Loucy (cell line): ENCODE measurements at regions not wholly inside any gene's neighbourhood (a gene's known extent, or its start where the extent isn't known, plus 50 kb on each side); places are given as distances from the start of the nearest gene placed in this dataset.
"Not testable (repeated sequence)": the region's sequence is repeated elsewhere in the genome, so short reads cannot be mapped to it uniquely, and the experiment has no call there.

Source experiments
- H2AFZ ChIP-seq: fragments of 200-600 bp; sonication (generic); 2 replicates; pipeline ENCODE4 v1.6.0; 2016; ENCODE audit warnings: antibody characterized with exemption, mild to moderate bottlenecking, low read length, moderate library complexity
- H3F3A ChIP-seq: fragments of 200-600 bp; 2 replicates; pipeline ENCODE4 v1.6.0; 2016; ENCODE audit warnings: antibody characterized with exemption, low read depth, mild to moderate bottlenecking
- H3K27me3 ChIP-seq: fragments of 200-600 bp; sonication (generic); 2 replicates; pipeline ENCODE4 v1.6.1; 2014; ENCODE audit warnings: low read length, mild to moderate bottlenecking; ENCODE audit not compliant: insufficient read depth, poor library complexity, severe bottlenecking
- H3K36me3 ChIP-seq: fragments of 200-600 bp; sonication (generic); 2 replicates; pipeline ENCODE4 v1.6.1; 2016; ENCODE audit warnings: low read length; ENCODE audit not compliant: insufficient read depth
- H3K4me1 ChIP-seq: fragments of 200-600 bp; sonication (generic); 2 replicates; pipeline ENCODE4 v1.5.1; 2014; ENCODE audit warnings: low read length, mild to moderate bottlenecking; ENCODE audit not compliant: insufficient read depth, poor library complexity, severe bottlenecking
- H3K4me2 ChIP-seq: fragments of 200-600 bp; sonication (generic); 2 replicates; pipeline ENCODE4 v1.6.0; 2014; ENCODE audit warnings: antibody characterized with exemption, low read length, low read depth, mild to moderate bottlenecking; ENCODE audit not compliant: poor library complexity, severe bottlenecking
- H3K4me3 ChIP-seq: fragments of 200-600 bp; sonication (generic); 2 replicates; pipeline ENCODE4 v1.5.1; 2014; ENCODE audit warnings: low read length, mild to moderate bottlenecking, mixed read lengths; ENCODE audit not compliant: poor library complexity, severe bottlenecking
- H3K79me2 ChIP-seq: fragments of 200-600 bp; sonication (generic); 2 replicates; pipeline ENCODE4 v1.6.1; 2014; ENCODE audit warnings: low read length; ENCODE audit not compliant: insufficient read depth
- H3K9ac ChIP-seq: fragments of 200-600 bp; sonication (generic); 2 replicates; pipeline ENCODE4 v1.6.0; 2014; ENCODE audit warnings: mild to moderate bottlenecking, low read depth, low read length, moderate library complexity; ENCODE audit not compliant: poor library complexity, severe bottlenecking
- H3K9me2 ChIP-seq: fragments of 200-600 bp; sonication (generic); replicated peaks from 2 replicates; pipeline ENCODE4 v1.6.1; 2016; ENCODE audit warnings: low read depth, low read length, mixed read lengths
- H3K9me3 ChIP-seq: fragments of 200-600 bp; sonication (generic); 2 replicates; pipeline ENCODE4 v1.6.1; 2014; ENCODE audit warnings: mild to moderate bottlenecking, antibody characterized with exemption, low read length, low read depth; ENCODE audit not compliant: insufficient read depth
- H4K20me1 ChIP-seq: fragments of 200-600 bp; sonication (generic); 2 replicates; pipeline ENCODE4 v1.6.0; 2014; ENCODE audit warnings: antibody characterized with exemption, low read length, mild to moderate bottlenecking; ENCODE audit not compliant: insufficient read depth, poor library complexity, severe bottlenecking
- EZH2phosphoT487 ChIP-seq: fragments of 200-600 bp; IDR thresholded peaks from 2 replicates; pipeline ENCODE4 v1.6.1; 2018; ENCODE audit warnings: antibody characterized with exemption, mild to moderate bottlenecking, moderate library complexity, borderline replicate concordance
- TF ChIP-seq, protein P1 (sequence below): fragments of 200-600 bp; sonication (generic); conservative IDR thresholded peaks from 2 replicates; pipeline ENCODE4 v1.5.1; 2014; ENCODE audit warnings: mild to moderate bottlenecking, antibody characterized with exemption, low read length

DNA sequence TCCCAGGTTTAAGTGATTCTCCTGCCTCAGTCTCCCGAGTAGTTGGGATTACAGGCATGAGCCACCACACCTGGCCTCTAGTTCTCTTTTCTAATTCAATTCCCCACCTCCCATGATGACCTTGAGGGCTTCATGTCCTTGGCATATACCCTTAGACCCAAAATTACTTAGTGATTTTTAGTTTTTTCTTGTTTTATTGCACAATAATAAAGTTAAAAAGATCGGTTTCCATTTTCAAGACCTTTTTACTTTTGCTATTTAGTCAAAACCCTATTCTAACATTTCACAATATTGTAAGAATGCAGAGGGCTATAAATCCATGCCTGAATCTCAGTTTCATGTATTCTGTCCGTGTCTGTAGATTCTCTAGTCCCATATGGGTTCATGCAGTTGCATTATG, 354.6 kb upstream of the FANCL start:
- peaks cover 8% of the 10 kb centered on the region for H3K4me1 ChIP-seq
- no peaks in the 10 kb centered on the region for H3K36me3 ChIP-seq
- no peak overlapping the region for H3K4me3 ChIP-seq
- no peaks in the 10 kb centered on the region for H3K27me3 ChIP-seq
- no peak overlapping the region for H2AFZ ChIP-seq
- H4K20me1 ChIP-seq, result no peaks in the 10 kb centered on the region
- H3K9me2 ChIP-seq, result no peaks in the 10 kb centered on the region
- no peaks in the 10 kb centered on the region for H3K79me2 ChIP-seq
- no peak overlapping the region for H3K4me2 ChIP-seq
- no peak overlapping the region for H3K9ac ChIP-seq
- TF ChIP-seq, protein P1, sequence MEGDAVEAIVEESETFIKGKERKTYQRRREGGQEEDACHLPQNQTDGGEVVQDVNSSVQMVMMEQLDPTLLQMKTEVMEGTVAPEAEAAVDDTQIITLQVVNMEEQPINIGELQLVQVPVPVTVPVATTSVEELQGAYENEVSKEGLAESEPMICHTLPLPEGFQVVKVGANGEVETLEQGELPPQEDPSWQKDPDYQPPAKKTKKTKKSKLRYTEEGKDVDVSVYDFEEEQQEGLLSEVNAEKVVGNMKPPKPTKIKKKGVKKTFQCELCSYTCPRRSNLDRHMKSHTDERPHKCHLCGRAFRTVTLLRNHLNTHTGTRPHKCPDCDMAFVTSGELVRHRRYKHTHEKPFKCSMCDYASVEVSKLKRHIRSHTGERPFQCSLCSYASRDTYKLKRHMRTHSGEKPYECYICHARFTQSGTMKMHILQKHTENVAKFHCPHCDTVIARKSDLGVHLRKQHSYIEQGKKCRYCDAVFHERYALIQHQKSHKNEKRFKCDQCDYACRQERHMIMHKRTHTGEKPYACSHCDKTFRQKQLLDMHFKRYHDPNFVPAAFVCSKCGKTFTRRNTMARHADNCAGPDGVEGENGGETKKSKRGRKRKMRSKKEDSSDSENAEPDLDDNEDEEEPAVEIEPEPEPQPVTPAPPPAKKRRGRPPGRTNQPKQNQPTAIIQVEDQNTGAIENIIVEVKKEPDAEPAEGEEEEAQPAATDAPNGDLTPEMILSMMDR, result no peak
- TF ChIP-seq EZH2phosphoT487, result no peak
- H3F3A ChIP-seq, result no peaks in the 10 kb centered on the region
- H3K9me3 ChIP-seq, result no peaks in the 10 kb centered on the region

DNA sequence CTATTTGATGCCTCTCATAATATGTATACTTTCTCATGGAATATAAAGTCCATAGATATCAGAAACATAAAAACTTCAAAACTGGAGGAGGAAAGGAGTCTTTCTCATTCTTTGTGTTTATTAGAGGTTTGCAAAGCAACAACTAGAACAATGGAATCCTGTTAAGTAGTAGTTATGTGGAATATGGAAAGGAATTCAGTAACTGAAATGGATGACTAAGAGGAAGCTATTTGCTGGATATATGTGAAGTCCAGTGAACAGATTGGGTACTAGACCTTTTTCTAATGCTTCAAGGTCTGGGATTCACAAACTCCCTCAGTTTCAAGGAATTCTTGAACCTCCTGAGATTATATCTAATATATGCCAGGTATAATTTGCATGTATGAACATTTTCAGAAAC, 353.6 kb upstream of the FANCL start:
- no peak overlapping the region for H3K4me3 ChIP-seq
- H3K36me3 ChIP-seq, result no peaks in the 10 kb centered on the region
- H3K9ac ChIP-seq, result no peak overlapping the region
- peaks cover 8% of the 10 kb centered on the region for H3K4me1 ChIP-seq
- H3K79me2 ChIP-seq, result no peaks in the 10 kb centered on the region
- no peak overlapping the region for H2AFZ ChIP-seq
- H3F3A ChIP-seq, result no peaks in the 10 kb centered on the region
- no peaks in the 10 kb centered on the region for H3K9me2 ChIP-seq
- no peaks in the 10 kb centered on the region for H4K20me1 ChIP-seq
- H3K27me3 ChIP-seq, result no peaks in the 10 kb centered on the region
- TF ChIP-seq EZH2phosphoT487, result no peak
- TF ChIP-seq, protein P1, result no peak
- H3K4me2 ChIP-seq, result no peak overlapping the region
- no peaks in the 10 kb centered on the region for H3K9me3 ChIP-seq

DNA sequence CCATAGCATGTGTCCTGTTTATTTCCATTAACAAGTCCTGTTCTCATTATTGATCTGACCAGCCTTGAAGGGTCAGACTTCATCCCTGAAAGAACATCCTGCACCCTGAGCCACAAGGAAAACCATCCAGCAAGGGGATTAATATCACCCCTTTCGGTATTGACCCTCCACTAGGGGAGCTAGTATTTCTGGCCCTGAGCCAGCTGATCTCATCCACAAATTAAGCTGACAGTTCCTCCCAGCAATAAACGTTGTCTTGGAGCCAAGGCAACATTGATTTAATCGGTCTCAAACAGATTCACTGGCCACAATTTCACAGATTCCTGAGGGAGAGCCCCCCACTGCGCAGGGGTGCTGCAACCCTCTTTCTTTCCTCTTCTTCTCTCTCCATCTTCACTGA, 353.1 kb upstream of the FANCL start:
- H3K27me3 ChIP-seq, result no peaks in the 10 kb centered on the region
- no peaks in the 10 kb centered on the region for H3K9me2 ChIP-seq
- TF ChIP-seq, protein P1, result peak; percentile 57
- no peak for TF ChIP-seq EZH2phosphoT487
- H2AFZ ChIP-seq, result no peak overlapping the region
- no peaks in the 10 kb centered on the region for H3K36me3 ChIP-seq
- H3K9me3 ChIP-seq, result no peaks in the 10 kb centered on the region
- H3K4me3 ChIP-seq, result no peak overlapping the region
- H4K20me1 ChIP-seq, result no peaks in the 10 kb centered on the region
- no peak overlapping the region for H3K9ac ChIP-seq
- H3K4me2 ChIP-seq, result no peak overlapping the region
- no peaks in the 10 kb centered on the region for H3K79me2 ChIP-seq
- H3F3A ChIP-seq, result no peaks in the 10 kb centered on the region
- H3K4me1 ChIP-seq, result peaks cover 8% of the 10 kb centered on the region

GRCh38 chr2:58586178-58586577, 345.1 kb upstream of the FANCL start:
- H3K9me3 ChIP-seq, H3K9ac ChIP-seq, H3K79me2 ChIP-seq: not testable (repeated sequence)

More at GRCh38 chr2:58586178-58586577, 345.1 kb upstream of the FANCL start:
- peaks cover 11% of the 10 kb centered on the region for H3K4me1 ChIP-seq
- H2AFZ ChIP-seq, H3K9me2 ChIP-seq, H3K4me2 ChIP-seq, H3K36me3 ChIP-seq, H3K27me3 ChIP-seq, H4K20me1 ChIP-seq, H3K4me3 ChIP-seq, H3F3A ChIP-seq: not testable (repeated sequence)
